ENCODE measurements at regions not wholly inside any gene's neighbourhood (a gene's known extent, or its start where the extent isn't known, plus 50 kb on each side); places are given as distances from the start of the nearest gene placed in this dataset.

- no peak for TF ChIP-seq CTCF (IDR thresholded peaks at IDR 0.05)
- no peak for TF ChIP-seq POLR2A (IDR thresholded peaks at IDR 0.05)
Measured at GRCh38 chr16:63008688-63009087, 972.5 kb upstream of the CDH8 start.

Measured in uterus (tissue), 2 donors.